ENCODE measurements at regions not wholly inside any gene's neighbourhood (a gene's known extent, or its start where the extent isn't known, plus 50 kb on each side); places are given as distances from the start of the nearest gene placed in this dataset.
"Not testable (repeated sequence)": the region's sequence is repeated elsewhere in the genome, so short reads cannot be mapped to it uniquely, and the experiment has no call there.

- no peaks in the 10 kb centered on the region for H3K9me3 ChIP-seq (ENCODE audit: control insufficient read depth in 1 of 2, low read length in 2 of 2)
- H3K4me1 ChIP-seq (ENCODE audit: control insufficient read depth in 1 of 2, insufficient read depth in 2 of 2, low read length in 2 of 2) = no peaks in the 10 kb centered on the region
- no peak overlapping the region for H3K27ac ChIP-seq (ENCODE audit: low read length)
- no peaks in the 10 kb centered on the region for H3K36me3 ChIP-seq (ENCODE audit: control insufficient read depth in 1 of 2, insufficient read depth in 2 of 2, low read length in 2 of 2)
- no peaks in the 10 kb centered on the region for H3K27me3 ChIP-seq (ENCODE audit: low read depth, low read length)
- H3K4me3 ChIP-seq (ENCODE audit: low read depth in 1 of 2, low read length in 2 of 2) = no peak overlapping the region
Measured at GRCh38 chr11:29243616-29244015, 773.2 kb downstream of the KCNA4 start.

- no peak overlapping the region for H3K27ac ChIP-seq (ENCODE audit: low read length)
- no peak overlapping the region for H3K4me3 ChIP-seq (ENCODE audit: low read depth in 1 of 2, low read length in 2 of 2)
- no peaks in the 10 kb centered on the region for H3K36me3 ChIP-seq (ENCODE audit: control insufficient read depth in 1 of 2, insufficient read depth in 2 of 2, low read length in 2 of 2)
- H3K9me3 ChIP-seq (ENCODE audit: control insufficient read depth in 1 of 2, low read length in 2 of 2) = no peaks in the 10 kb centered on the region
- H3K27me3 ChIP-seq (ENCODE audit: low read depth, low read length) = no peaks in the 10 kb centered on the region
- no peaks in the 10 kb centered on the region for H3K4me1 ChIP-seq (ENCODE audit: control insufficient read depth in 1 of 2, insufficient read depth in 2 of 2, low read length in 2 of 2)
Measured at GRCh38 chr11:29231991-29232390, 784.8 kb downstream of the KCNA4 start.

GRCh38 chr11:29231586-29231985 lies 785.2 kb downstream of the KCNA4 start:
- Histone ChIP-seq H3K27ac (ENCODE audit: low read length) (no peak overlapping the region), H3K36me3 (ENCODE audit: control insufficient read depth in 1 of 2, insufficient read depth in 2 of 2, low read length in 2 of 2) (no peaks in the 10 kb centered on the region), H3K4me1 (ENCODE audit: control insufficient read depth in 1 of 2, insufficient read depth in 2 of 2, low read length in 2 of 2) (no peaks in the 10 kb centered on the region), H3K27me3 (ENCODE audit: low read depth, low read length) (no peaks in the 10 kb centered on the region), H3K4me3 (ENCODE audit: low read depth in 1 of 2, low read length in 2 of 2) (no peak overlapping the region), H3K9me3 (ENCODE audit: control insufficient read depth in 1 of 2, low read length in 2 of 2) (no peaks in the 10 kb centered on the region)

- H3K27ac ChIP-seq (ENCODE audit: low read length) = no peak overlapping the region
- no peak overlapping the region for H3K4me3 ChIP-seq (ENCODE audit: low read depth in 1 of 2, low read length in 2 of 2)
- no peaks in the 10 kb centered on the region for H3K4me1 ChIP-seq (ENCODE audit: control insufficient read depth in 1 of 2, insufficient read depth in 2 of 2, low read length in 2 of 2)
- peaks cover 0 to 3% of the 10 kb centered on the region in 2 donors for H3K9me3 ChIP-seq (ENCODE audit: control insufficient read depth in 1 of 2, low read length in 2 of 2)
- no peaks in the 10 kb centered on the region for H3K36me3 ChIP-seq (ENCODE audit: control insufficient read depth in 1 of 2, insufficient read depth in 2 of 2, low read length in 2 of 2)
- no peaks in the 10 kb centered on the region for H3K27me3 ChIP-seq (ENCODE audit: low read depth, low read length)
Measured at GRCh38 chr11:29227811-29228210, 789.0 kb downstream of the KCNA4 start.

DNA sequence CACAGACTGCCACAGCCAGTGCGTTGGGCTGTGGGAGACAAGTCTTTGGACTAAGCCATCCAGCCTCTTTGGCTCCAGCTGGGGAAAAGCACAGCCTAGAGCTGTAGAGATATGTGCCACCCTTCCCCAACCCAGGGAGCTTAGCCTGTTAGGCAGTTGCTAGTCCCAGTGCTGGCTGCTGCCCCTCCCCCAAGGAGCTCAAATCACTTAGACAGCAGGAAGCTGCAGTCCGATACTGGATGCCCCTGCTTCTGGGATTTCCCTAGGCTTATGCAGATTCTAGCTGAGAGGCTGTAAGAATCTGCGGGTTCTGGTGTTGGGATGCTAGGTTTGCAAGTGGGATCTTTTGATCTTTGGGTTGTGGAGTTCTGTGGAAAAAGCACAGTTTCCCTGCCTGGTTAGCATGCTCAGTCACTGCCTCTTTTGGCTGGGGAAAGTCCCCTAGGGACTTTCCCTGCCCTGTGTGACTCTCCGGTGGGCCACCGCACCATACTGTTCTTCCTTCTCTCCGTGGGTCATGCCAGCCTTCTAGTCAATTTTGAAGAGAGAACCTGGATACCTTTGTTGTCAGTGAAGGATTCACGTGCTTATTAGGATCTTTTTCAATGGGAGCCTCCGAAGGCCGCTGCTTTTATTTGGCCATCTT lies 792.0 kb downstream of the KCNA4 start:
- H3K27ac ChIP-seq (ENCODE audit: low read length) = no peak overlapping the region
- no peak overlapping the region for H3K4me3 ChIP-seq (ENCODE audit: low read depth in 1 of 2, low read length in 2 of 2)
- no peaks in the 10 kb centered on the region for H3K4me1 ChIP-seq (ENCODE audit: control insufficient read depth in 1 of 2, insufficient read depth in 2 of 2, low read length in 2 of 2)
- no peaks in the 10 kb centered on the region for H3K36me3 ChIP-seq (ENCODE audit: control insufficient read depth in 1 of 2, insufficient read depth in 2 of 2, low read length in 2 of 2)
- H3K27me3 ChIP-seq (ENCODE audit: low read depth, low read length) = no peaks in the 10 kb centered on the region
- peaks cover 0 to 5% of the 10 kb centered on the region in 2 donors for H3K9me3 ChIP-seq (ENCODE audit: control insufficient read depth in 1 of 2, low read length in 2 of 2)

GRCh38 chr11:29219531-29219930 lies 797.3 kb downstream of the KCNA4 start:
- H3K36me3 ChIP-seq (ENCODE audit: control insufficient read depth in 1 of 2, insufficient read depth in 2 of 2, low read length in 2 of 2); H3K4me3 ChIP-seq (ENCODE audit: low read depth in 1 of 2, low read length in 2 of 2); H3K27me3 ChIP-seq (ENCODE audit: low read depth, low read length): not testable (repeated sequence)

GRCh38 chr11:29217901-29218300 lies 798.9 kb downstream of the KCNA4 start:
- H3K4me1 ChIP-seq (ENCODE audit: control insufficient read depth in 1 of 2, insufficient read depth in 2 of 2, low read length in 2 of 2) = no peaks in the 10 kb centered on the region
- no peaks in the 10 kb centered on the region for H3K27me3 ChIP-seq (ENCODE audit: low read depth, low read length)
- H3K4me3 ChIP-seq (ENCODE audit: low read depth in 1 of 2, low read length in 2 of 2) = no peak overlapping the region
- no peaks in the 10 kb centered on the region for H3K36me3 ChIP-seq (ENCODE audit: control insufficient read depth in 1 of 2, insufficient read depth in 2 of 2, low read length in 2 of 2)
- no peak overlapping the region for H3K27ac ChIP-seq (ENCODE audit: low read length)
- H3K9me3 ChIP-seq (ENCODE audit: control insufficient read depth in 1 of 2, low read length in 2 of 2) = peaks cover 0 to 6% of the 10 kb centered on the region in 2 donors

More at GRCh38 chr11:29219531-29219930, 797.3 kb downstream of the KCNA4 start:
- not testable (repeated sequence) for H3K4me1 ChIP-seq (ENCODE audit: control insufficient read depth in 1 of 2, insufficient read depth in 2 of 2, low read length in 2 of 2); H3K27ac ChIP-seq (ENCODE audit: low read length); H3K9me3 ChIP-seq (ENCODE audit: control insufficient read depth in 1 of 2, low read length in 2 of 2)

DNA sequence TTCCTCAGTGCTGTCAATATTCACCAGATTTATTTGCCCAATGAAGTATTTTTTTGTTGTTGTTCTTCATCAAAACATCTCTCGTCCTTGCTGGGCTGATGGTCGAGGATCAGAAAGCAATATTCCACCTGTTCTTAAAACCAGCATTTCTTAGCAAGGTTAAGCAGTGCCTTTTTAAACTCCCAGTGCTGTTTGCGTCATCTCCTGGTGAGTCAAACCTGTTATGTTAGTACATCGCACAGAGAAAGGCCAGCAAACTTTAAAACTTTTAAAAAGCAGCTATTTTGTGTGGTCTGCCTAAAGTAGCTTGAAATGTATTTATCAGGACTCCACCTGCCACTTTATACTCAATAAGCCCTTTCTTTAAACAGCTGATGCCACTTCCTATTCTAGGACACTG lies 802.0 kb downstream of the KCNA4 start:
- Histone ChIP-seq H3K36me3 (ENCODE audit: control insufficient read depth in 1 of 2, insufficient read depth in 2 of 2, low read length in 2 of 2) (no peaks in the 10 kb centered on the region), H3K27ac (ENCODE audit: low read length) (no peak overlapping the region), H3K27me3 (ENCODE audit: low read depth, low read length) (no peaks in the 10 kb centered on the region), H3K4me1 (ENCODE audit: control insufficient read depth in 1 of 2, insufficient read depth in 2 of 2, low read length in 2 of 2) (no peaks in the 10 kb centered on the region), H3K9me3 (ENCODE audit: control insufficient read depth in 1 of 2, low read length in 2 of 2) (peaks cover 0 to 4% of the 10 kb centered on the region in 2 donors), H3K4me3 (ENCODE audit: low read depth in 1 of 2, low read length in 2 of 2) (no peak overlapping the region)

GRCh38 chr11:29211202-29211601 lies 805.6 kb downstream of the KCNA4 start:
- Histone ChIP-seq H3K36me3 (ENCODE audit: control insufficient read depth in 1 of 2, insufficient read depth in 2 of 2, low read length in 2 of 2) (no peaks in the 10 kb centered on the region), H3K27me3 (ENCODE audit: low read depth, low read length) (no peaks in the 10 kb centered on the region), H3K4me1 (ENCODE audit: control insufficient read depth in 1 of 2, insufficient read depth in 2 of 2, low read length in 2 of 2) (no peaks in the 10 kb centered on the region), H3K4me3 (ENCODE audit: low read depth in 1 of 2, low read length in 2 of 2) (no peak overlapping the region), H3K9me3 (ENCODE audit: control insufficient read depth in 1 of 2, low read length in 2 of 2) (no peaks in the 10 kb centered on the region), H3K27ac (ENCODE audit: low read length) (no peak overlapping the region)

DNA sequence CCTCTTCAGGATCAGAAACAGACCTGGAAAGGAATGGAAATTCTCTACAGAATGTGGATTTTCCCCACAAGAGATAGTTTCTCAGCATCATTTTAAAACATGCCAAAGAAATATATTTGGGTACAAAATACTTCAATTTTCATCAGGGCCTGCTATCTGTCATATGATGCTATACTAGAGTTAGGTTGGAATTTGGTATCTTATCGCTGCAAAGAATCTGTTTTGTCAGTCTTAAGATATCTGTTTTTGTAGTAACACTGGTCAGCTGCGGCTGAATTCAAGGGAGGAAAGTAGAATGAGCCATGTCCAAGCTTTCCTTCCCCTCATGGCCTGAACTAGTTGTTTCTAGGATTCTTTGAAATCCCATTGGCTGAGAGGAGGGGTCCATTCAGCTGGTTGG lies 806.4 kb downstream of the KCNA4 start:
- Histone ChIP-seq H3K4me1 (ENCODE audit: control insufficient read depth in 1 of 2, insufficient read depth in 2 of 2, low read length in 2 of 2) (no peaks in the 10 kb centered on the region), H3K27me3 (ENCODE audit: low read depth, low read length) (no peaks in the 10 kb centered on the region), H3K9me3 (ENCODE audit: control insufficient read depth in 1 of 2, low read length in 2 of 2) (no peaks in the 10 kb centered on the region), H3K4me3 (ENCODE audit: low read depth in 1 of 2, low read length in 2 of 2) (no peak overlapping the region), H3K36me3 (ENCODE audit: control insufficient read depth in 1 of 2, insufficient read depth in 2 of 2, low read length in 2 of 2) (no peaks in the 10 kb centered on the region), H3K27ac (ENCODE audit: low read length) (no peak overlapping the region)

GRCh38 chr11:29208117-29208516 lies 808.7 kb downstream of the KCNA4 start:
- Histone ChIP-seq H3K27me3 (ENCODE audit: low read depth, low read length) (no peaks in the 10 kb centered on the region), H3K4me3 (ENCODE audit: low read depth in 1 of 2, low read length in 2 of 2) (no peak overlapping the region), H3K27ac (ENCODE audit: low read length) (no peak overlapping the region), H3K36me3 (ENCODE audit: control insufficient read depth in 1 of 2, insufficient read depth in 2 of 2, low read length in 2 of 2) (no peaks in the 10 kb centered on the region), H3K9me3 (ENCODE audit: control insufficient read depth in 1 of 2, low read length in 2 of 2) (no peaks in the 10 kb centered on the region), H3K4me1 (ENCODE audit: control insufficient read depth in 1 of 2, insufficient read depth in 2 of 2, low read length in 2 of 2) (no peaks in the 10 kb centered on the region)
